B cell (primary cell): ENCODE measurements at regions not wholly inside any gene's neighbourhood (a gene's known extent, or its start where the extent isn't known, plus 50 kb on each side); places are given as distances from the start of the nearest gene placed in this dataset.

Source experiments
- EZH2 ChIP-seq: IDR thresholded peaks from 2 replicates; pipeline ENCODE4 v1.6.1; 2012; ENCODE audit warnings: borderline replicate concordance, low read depth, mild to moderate bottlenecking, moderate library complexity, low read length; ENCODE audit not compliant: insufficient read depth, poor library complexity, severe bottlenecking
- TF ChIP-seq, protein P1 (sequence below): fragments of 200-600 bp; IDR thresholded peaks from one replicate; pipeline ENCODE4 v1.8.0; 2022; ENCODE audit warnings: antibody characterized with exemption, mild to moderate bottlenecking

DNA sequence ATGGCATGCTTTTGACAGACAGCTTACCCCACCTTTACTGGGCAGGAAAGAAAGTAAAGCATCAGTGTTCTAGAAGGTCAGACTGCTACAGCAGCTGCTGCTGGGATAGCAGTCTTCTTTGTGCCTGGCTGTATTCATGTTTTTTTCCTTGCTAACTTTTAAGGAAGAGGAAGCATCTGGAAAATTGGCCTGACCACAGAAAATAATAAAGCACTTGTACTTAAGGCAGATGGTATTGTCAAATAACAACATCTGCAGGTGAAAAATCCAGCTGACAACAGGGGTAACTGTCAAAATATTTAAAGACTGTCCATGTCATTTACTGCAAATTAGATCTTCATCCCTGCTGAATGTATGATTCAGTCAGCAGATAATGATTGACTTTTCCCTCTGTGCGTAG lies 229.0 kb downstream of the OXSM start:
- TF ChIP-seq, protein P1, sequence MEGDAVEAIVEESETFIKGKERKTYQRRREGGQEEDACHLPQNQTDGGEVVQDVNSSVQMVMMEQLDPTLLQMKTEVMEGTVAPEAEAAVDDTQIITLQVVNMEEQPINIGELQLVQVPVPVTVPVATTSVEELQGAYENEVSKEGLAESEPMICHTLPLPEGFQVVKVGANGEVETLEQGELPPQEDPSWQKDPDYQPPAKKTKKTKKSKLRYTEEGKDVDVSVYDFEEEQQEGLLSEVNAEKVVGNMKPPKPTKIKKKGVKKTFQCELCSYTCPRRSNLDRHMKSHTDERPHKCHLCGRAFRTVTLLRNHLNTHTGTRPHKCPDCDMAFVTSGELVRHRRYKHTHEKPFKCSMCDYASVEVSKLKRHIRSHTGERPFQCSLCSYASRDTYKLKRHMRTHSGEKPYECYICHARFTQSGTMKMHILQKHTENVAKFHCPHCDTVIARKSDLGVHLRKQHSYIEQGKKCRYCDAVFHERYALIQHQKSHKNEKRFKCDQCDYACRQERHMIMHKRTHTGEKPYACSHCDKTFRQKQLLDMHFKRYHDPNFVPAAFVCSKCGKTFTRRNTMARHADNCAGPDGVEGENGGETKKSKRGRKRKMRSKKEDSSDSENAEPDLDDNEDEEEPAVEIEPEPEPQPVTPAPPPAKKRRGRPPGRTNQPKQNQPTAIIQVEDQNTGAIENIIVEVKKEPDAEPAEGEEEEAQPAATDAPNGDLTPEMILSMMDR, result no peak
- TF ChIP-seq EZH2, result no peak
